Right ventricle myocardium inferior (tissue), 1 donor: ENCODE measurements at regions not wholly inside any gene's neighbourhood (a gene's known extent, or its start where the extent isn't known, plus 50 kb on each side); places are given as distances from the start of the nearest gene placed in this dataset.

Experiments
- ATAC-seq: fragments of 200-7000 bp; cut with Tn5 transposase; one replicate; pipeline ENCODE4 v1.9.1; 2020; ENCODE audit warnings: mild to moderate bottlenecking, moderate library complexity
- DNase-seq: peaks from one replicate; pipeline ENCODE4 v3.0.0; 2021; ENCODE audit errors: missing footprints
- intact Hi-C: fragments of 100-400 bp; cut with DNase I; formaldehyde crosslinking; loops from one replicate; pipeline ENCODE4 v1.11.0; 2022
- donor health status: DM: no; HTN: yes; CAD: no; lungs with severe emphysema.

- intact Hi-C loops: no loop called here
- no peak for DNase-seq
- ATAC-seq: no peak
Measured at GRCh38 chr4:177861551-177862094, 419.4 kb upstream of the AGA start.

- intact Hi-C loops: no loop called here
- no peak for DNase-seq
- ATAC-seq: peak; percentile 73
Measured at GRCh38 chr4:177862541-177863176, 420.4 kb upstream of the AGA start.

- DNase-seq (no peak), ATAC-seq (no peak)
- intact Hi-C loops: no loop called here
Measured at GRCh38 chr4:177879851-177880250, 437.6 kb upstream of the AGA start.

- ATAC-seq (no peak), DNase-seq (no peak)
- intact Hi-C loops: no loop called here
Measured at GRCh38 chr4:177895136-177895535, 452.9 kb upstream of the AGA start.

- intact Hi-C loops: no loop called here
- no peak for ATAC-seq
- DNase-seq: no peak
Measured at GRCh38 chr4:177901786-177902185, 459.5 kb upstream of the AGA start.

GRCh38 chr4:177902386-177902785 lies 460.1 kb upstream of the AGA start:
- DNase-seq (no peak), ATAC-seq (no peak)
- intact Hi-C loops: no loop called here

- ATAC-seq (no peak), DNase-seq (peak; percentile 34)
- intact Hi-C loops: no loop called here
Measured at GRCh38 chr4:177907736-177908424, 465.6 kb upstream of the AGA start.

GRCh38 chr4:177921715-177922114 lies 479.5 kb upstream of the AGA start:
- DNase-seq (no peak), ATAC-seq (no peak)
- intact Hi-C loops: no loop called here

GRCh38 chr4:177923888-177924287 lies 481.7 kb upstream of the AGA start:
- no peak for DNase-seq
- intact Hi-C loops: no loop called here
- no peak for ATAC-seq

GRCh38 chr4:177937041-177937440 lies 494.8 kb upstream of the AGA start:
- intact Hi-C loops: no loop called here
- ATAC-seq (no peak), DNase-seq (no peak)

GRCh38 chr4:177938226-177938625 lies 496.0 kb upstream of the AGA start:
- DNase-seq (no peak), ATAC-seq (no peak)
- intact Hi-C loops: no loop called here

GRCh38 chr4:177945268-177945667 lies 503.0 kb upstream of the AGA start:
- no peak for ATAC-seq
- intact Hi-C loops: no loop called here

GRCh38 chr4:177947607-177948006 lies 505.4 kb upstream of the AGA start:
- ATAC-seq: no peak
- intact Hi-C loops: no loop called here

More at GRCh38 chr4:177945268-177945667, 503.0 kb upstream of the AGA start:
- no peak for DNase-seq

GRCh38 chr4:177948853-177949252 lies 506.6 kb upstream of the AGA start:
- ATAC-seq (no peak), DNase-seq (no peak)
- intact Hi-C loops: no loop called here

More at GRCh38 chr4:177947607-177948006, 505.4 kb upstream of the AGA start:
- DNase-seq: no peak

GRCh38 chr4:177951026-177951425 lies 508.8 kb upstream of the AGA start:
- no peak for DNase-seq
- intact Hi-C loops: no loop called here
- ATAC-seq: no peak

GRCh38 chr4:177952723-177953122 lies 510.5 kb upstream of the AGA start:
- intact Hi-C loops: no loop called here
- ATAC-seq (no peak), DNase-seq (no peak)

- DNase-seq: no peak
- no peak for ATAC-seq
- intact Hi-C loops: no loop called here
Measured at GRCh38 chr4:177957596-177958360, 515.5 kb upstream of the AGA start.

GRCh38 chr4:177960566-177960965 lies 518.3 kb upstream of the AGA start:
- DNase-seq (no peak), ATAC-seq (no peak)
- intact Hi-C loops: no loop called here

- intact Hi-C loops: no loop called here
- DNase-seq: no peak
- no peak for ATAC-seq
Measured at GRCh38 chr4:177961761-177962380, 519.6 kb upstream of the AGA start.
